Mesenchymal stem cell (in vitro differentiated cells and primary cell): ENCODE measurements at regions not wholly inside any gene's neighbourhood (a gene's known extent, or its start where the extent isn't known, plus 50 kb on each side); places are given as distances from the start of the nearest gene placed in this dataset.

ENCODE experiments used
- DNase-seq: peaks from one replicate; pipeline ENCODE4 v3.0.0-alpha.2; 2013
- H2AFZ ChIP-seq: one replicate; pipeline ENCODE4 v1.6.1; 2013; ENCODE audit warnings: low read depth, mild to moderate bottlenecking, control low read depth, inconsistent platforms, low read length, moderate library complexity
- H2AK5ac ChIP-seq: 2 replicates; pipeline ENCODE4 v1.6.1; 2013; ENCODE audit warnings: low read length, moderate library complexity, mild to moderate bottlenecking, inconsistent platforms; ENCODE audit not compliant: severe bottlenecking
- H2BK120ac ChIP-seq: one replicate; pipeline ENCODE4 v1.6.1; 2013; ENCODE audit warnings: low read depth, mild to moderate bottlenecking, inconsistent platforms, low read length, moderate library complexity
- H2BK12ac ChIP-seq, 2 experiments: one replicate each; pipeline ENCODE4 v1.6.1; 2013; ENCODE audit warnings: inconsistent platforms in 2 of 2, low read length in 2 of 2, mild to moderate bottlenecking in 2 of 2, moderate library complexity in 2 of 2, control low read depth in 1 of 2
- H2BK15ac ChIP-seq: one replicate; pipeline ENCODE4 v1.6.1; 2013; ENCODE audit warnings: mild to moderate bottlenecking, low read depth, inconsistent platforms; ENCODE audit not compliant: poor library complexity, severe bottlenecking
- H2BK5ac ChIP-seq: 2 replicates; pipeline ENCODE4 v1.6.1; 2013; ENCODE audit warnings: low read depth, mild to moderate bottlenecking, low read length, control low read depth, inconsistent platforms; ENCODE audit not compliant: poor library complexity, severe bottlenecking
- H3K14ac ChIP-seq, 2 experiments: one replicate each; pipeline ENCODE4 v1.6.1; 2013; ENCODE audit warnings: inconsistent platforms in 2 of 2, low read length in 2 of 2, control low read depth in 1 of 2, mild to moderate bottlenecking in 1 of 2, moderate library complexity in 1 of 2
- H3K18ac ChIP-seq, 2 experiments: one replicate each; pipeline ENCODE4 v1.6.1; 2013; ENCODE audit warnings: inconsistent platforms in 2 of 2, low read length in 2 of 2, control low read depth in 1 of 2, low read depth in 1 of 2, mild to moderate bottlenecking in 1 of 2
- H3K23ac ChIP-seq, 2 experiments: one replicate each; pipeline ENCODE4 v1.6.1; 2013; ENCODE audit warnings: inconsistent platforms in 2 of 2, low read length in 2 of 2, mild to moderate bottlenecking in 2 of 2, moderate library complexity in 2 of 2, control low read depth in 1 of 2
- H3K27ac ChIP-seq: 2 replicates; pipeline ENCODE4 v1.5.1; 2013; ENCODE audit warnings: mild to moderate bottlenecking, moderate library complexity, low read length, control low read depth, inconsistent platforms; ENCODE audit not compliant: poor library complexity, severe bottlenecking
- H3K27me3 ChIP-seq, 2 experiments: 2 replicates each; pipeline versions ENCODE4 v1.6.1 to v1.7.0; 2013; ENCODE audit warnings: low read length in 2 of 2, mild to moderate bottlenecking in 2 of 2, moderate library complexity in 2 of 2, control low read depth in 1 of 2, inconsistent platforms in 1 of 2; ENCODE audit not compliant: control insufficient read depth in 1 of 2, insufficient read depth in 1 of 2
- H3K36me3 ChIP-seq, 2 experiments: 2 replicates each; pipeline versions ENCODE4 v1.6.1 to v1.7.0; 2013; ENCODE audit warnings: low read length in 2 of 2, control low read depth in 1 of 2, inconsistent platforms in 1 of 2, low read depth in 1 of 2, mild to moderate bottlenecking in 1 of 2; ENCODE audit not compliant: insufficient read depth in 2 of 2, control insufficient read depth in 1 of 2
- H3K4ac ChIP-seq, 2 experiments: one replicate each; pipeline ENCODE4 v1.6.1; 2013; ENCODE audit warnings: inconsistent platforms in 2 of 2, low read length in 2 of 2, mild to moderate bottlenecking in 2 of 2, moderate library complexity in 2 of 2, control low read depth in 1 of 2, low read depth in 1 of 2
- H3K4me1 ChIP-seq: 2 replicates; pipeline ENCODE4 v1.6.1; 2013; ENCODE audit warnings: low read depth, low read length, control low read depth; ENCODE audit not compliant: control insufficient read depth, insufficient read depth
- H3K4me2 ChIP-seq: 2 replicates; pipeline ENCODE4 v1.6.1; 2013; ENCODE audit warnings: low read length, mild to moderate bottlenecking, inconsistent platforms; ENCODE audit not compliant: poor library complexity, severe bottlenecking
- H3K4me3 ChIP-seq, 2 experiments: 2 replicates each; pipeline versions ENCODE4 v1.5.1 to v1.7.0; 2013; ENCODE audit warnings: low read length in 2 of 2, mild to moderate bottlenecking in 2 of 2, control low read depth in 1 of 2, low read depth in 1 of 2; ENCODE audit not compliant: insufficient read depth in 1 of 2
- H3K79me1 ChIP-seq: replicated peaks from 2 replicates; pipeline ENCODE4 v1.6.1; 2013; ENCODE audit warnings: mild to moderate bottlenecking, control low read depth, low read length, inconsistent platforms; ENCODE audit not compliant: poor library complexity, severe bottlenecking
- H3K9ac ChIP-seq: 2 replicates; pipeline ENCODE4 v1.7.0; 2013; ENCODE audit warnings: mild to moderate bottlenecking, low read length, moderate library complexity
- H3K9me3 ChIP-seq: 2 replicates; pipeline ENCODE4 v1.7.0; 2013; ENCODE audit warnings: mild to moderate bottlenecking, low read length; ENCODE audit not compliant: control insufficient read depth
- H4K8ac ChIP-seq: one replicate; pipeline ENCODE4 v1.6.1; 2013; ENCODE audit warnings: inconsistent platforms, mild to moderate bottlenecking, low read length, moderate library complexity
- H4K91ac ChIP-seq: one replicate; pipeline ENCODE4 v1.6.1; 2013; ENCODE audit warnings: mild to moderate bottlenecking, low read length, inconsistent platforms
- WGBS: methylation state at CpG from one replicate; pipeline ENCODE4 v1.1.7; 2013; ENCODE audit warnings: mixed read lengths; 5-methylcytosine and 5-hydroxymethylcytosine counted together

GRCh38 chr6:133160536-133160935, 80.6 kb upstream of the EYA4 start:
- Histone ChIP-seq H4K91ac (no peak overlapping the region), H2AK5ac (no peak overlapping the region), H4K8ac (no peak overlapping the region), H2BK5ac (no peak overlapping the region), H3K4me1 (no peaks in the 10 kb centered on the region), H3K9ac (no peak overlapping the region), H3K79me1 (no peaks in the 10 kb centered on the region), H3K9me3 (no peaks in the 10 kb centered on the region), H3K14ac (no peak overlapping the region), H2AFZ (no peak overlapping the region), H3K23ac (no peak overlapping the region), H2BK12ac (no peak overlapping the region), H2BK15ac (no peak overlapping the region), H3K4me2 (no peak overlapping the region), H3K36me3 (no peaks in the 10 kb centered on the region), H3K27me3 (peaks cover 0 to 5% of the 10 kb centered on the region in 2 experiments), H2BK120ac (no peak overlapping the region), H3K4me3 (no peak overlapping the region), H3K4ac (no peak overlapping the region), H3K18ac (no peak overlapping the region), H3K27ac (no peak overlapping the region)
- no peak for DNase-seq
- WGBS, result 89% methylated on average over 1 of the region's 2 CpGs

- Histone ChIP-seq H3K27me3 (peaks cover 0 to 5% of the 10 kb centered on the region in 2 experiments), H3K23ac (no peak overlapping the region), H3K9me3 (no peaks in the 10 kb centered on the region)
Observed at GRCh38 chr6:133165235-133165634, 75.9 kb upstream of the EYA4 start.

GRCh38 chr6:133166766-133167165, 74.4 kb upstream of the EYA4 start:
- Histone ChIP-seq H3K14ac (no peak overlapping the region), H4K91ac (no peak overlapping the region), H4K8ac (no peak overlapping the region), H2BK15ac (no peak overlapping the region), H3K9ac (no peak overlapping the region), H3K36me3 (no peaks in the 10 kb centered on the region), H3K4me2 (no peak overlapping the region), H3K23ac (no peak overlapping the region), H2AK5ac (no peak overlapping the region), H3K4me3 (no peak overlapping the region), H3K4ac (no peak overlapping the region), H3K18ac (no peak overlapping the region), H3K9me3 (no peaks in the 10 kb centered on the region), H2BK5ac (no peak overlapping the region), H3K79me1 (no peaks in the 10 kb centered on the region), H3K27ac (no peak overlapping the region), H2BK12ac (no peak overlapping the region), H3K27me3 (peaks cover 0 to 5% of the 10 kb centered on the region in 2 experiments), H3K4me1 (peaks cover 1% of the 10 kb centered on the region), H2BK120ac (no peak overlapping the region), H2AFZ (no peak overlapping the region)
- no peak for DNase-seq
- 64% methylated on average over 4 of the region's 4 CpGs for WGBS

More at GRCh38 chr6:133165235-133165634, 75.9 kb upstream of the EYA4 start:
- Histone ChIP-seq H2BK15ac (no peak overlapping the region), H3K18ac (no peak overlapping the region), H4K8ac (no peak overlapping the region), H2AFZ (no peak overlapping the region), H2AK5ac (no peak overlapping the region), H3K36me3 (no peaks in the 10 kb centered on the region), H2BK5ac (no peak overlapping the region), H3K4ac (no peak overlapping the region), H3K9ac (no peak overlapping the region), H3K14ac (no peak overlapping the region), H2BK120ac (no peak overlapping the region), H3K4me3 (no peak overlapping the region), H3K27ac (no peak overlapping the region), H4K91ac (no peak overlapping the region), H3K79me1 (no peaks in the 10 kb centered on the region), H3K4me2 (no peak overlapping the region), H2BK12ac (no peak overlapping the region), H3K4me1 (peaks cover 1% of the 10 kb centered on the region)
- no peak for DNase-seq

GRCh38 chr6:133169901-133170300, 71.3 kb upstream of the EYA4 start:
- no peak overlapping the region for H2BK15ac ChIP-seq
- H3K4me3 ChIP-seq, result no peak overlapping the region
- H3K4me1 ChIP-seq, result peaks cover 1% of the 10 kb centered on the region
- H3K4ac ChIP-seq, result no peak overlapping the region
- no peaks in the 10 kb centered on the region for H3K36me3 ChIP-seq
- no peak for DNase-seq
- no peak overlapping the region for H3K14ac ChIP-seq
- no peak overlapping the region for H2AK5ac ChIP-seq
- H2BK12ac ChIP-seq, result no peak overlapping the region
- H3K27ac ChIP-seq, result no peak overlapping the region
- H4K91ac ChIP-seq, result no peak overlapping the region
- H3K9ac ChIP-seq, result no peak overlapping the region
- H3K18ac ChIP-seq, result no peak overlapping the region
- H3K27me3 ChIP-seq, result peaks cover 0 to 5% of the 10 kb centered on the region in 2 experiments
- no peak overlapping the region for H2BK5ac ChIP-seq
- H3K9me3 ChIP-seq, result peaks cover 9% of the 10 kb centered on the region
- H2BK120ac ChIP-seq, result no peak overlapping the region
- H4K8ac ChIP-seq, result no peak overlapping the region
- no peak overlapping the region for H3K23ac ChIP-seq
- no peaks in the 10 kb centered on the region for H3K79me1 ChIP-seq
- no peak overlapping the region for H2AFZ ChIP-seq
- 90% methylated on average over 1 of the region's 1 CpG for WGBS
- H3K4me2 ChIP-seq, result no peak overlapping the region
